ENCODE measurements at regions not wholly inside any gene's neighbourhood (a gene's known extent, or its start where the extent isn't known, plus 50 kb on each side); places are given as distances from the start of the nearest gene placed in this dataset.

- no peak for ATAC-seq (ENCODE audit: low read depth)
- no peak overlapping the region for H3K18ac ChIP-seq (ENCODE audit: low read depth, low read length)
- H2BK120ac ChIP-seq (ENCODE audit: low read depth, low read length), result no peak overlapping the region
- H3K9ac ChIP-seq (ENCODE audit: low read depth, low read length), result no peak overlapping the region
- no peak overlapping the region for H3K4me2 ChIP-seq (ENCODE audit: low read depth, low read length)
- H3K36me3 ChIP-seq (ENCODE audit: control insufficient read depth, insufficient read depth, low read length), result no peaks in the 10 kb centered on the region
- intact Hi-C loops (cut with micrococcal nuclease) (no loop called here), in situ Hi-C loops (cut with MboI; ENCODE audit: low sequenced_read_pairs) (no loop called here), dilution Hi-C loops (cut with HindIII; ENCODE audit: low sequenced_read_pairs, unreplicated experiment) (no loop called here)
- peaks cover 3% of the 10 kb centered on the region for H3K9me1 ChIP-seq (ENCODE audit: insufficient read depth, low read length)
- H2AFZ ChIP-seq (replicated peaks; ENCODE audit: low read length, poor library complexity), result no peak overlapping the region
- no peak overlapping the region for H2BK20ac ChIP-seq (ENCODE audit: low read depth, low read length)
- BruUV-seq (replicated peaks), result no TSS peak
- H3K4me3 ChIP-seq (ENCODE audit: insufficient read depth, low read depth, low read length), result no peak overlapping the region
- no CpG with 5 or more reads among the region's 6 CpGs for WGBS, 2 experiments (ENCODE audit: extremely low coverage in 2 of 2, insufficient read length in 1 of 2)
- H2BK5ac ChIP-seq (ENCODE audit: low read depth, low read length, poor library complexity, severe bottlenecking), result no peak overlapping the region
- DNase-seq, result no peak
- peaks cover 6% of the 10 kb centered on the region for H3K4me1 ChIP-seq (ENCODE audit: control insufficient read depth, insufficient read depth, low read length)
- H2AK5ac ChIP-seq (ENCODE audit: low read depth, low read length), result no peak overlapping the region; the same call in 1 of the 2 replicates
- no peak overlapping the region for H2AK9ac ChIP-seq (replicated peaks; ENCODE audit: low read depth, low read length, poor library complexity)
- H4K8ac ChIP-seq (ENCODE audit: low read depth in 2 of 2, low read length in 2 of 2), result no peak overlapping the region
- no peaks in the 10 kb centered on the region for H3K9me3 ChIP-seq (ENCODE audit: control insufficient read depth, insufficient read depth, low read length)
- H3K14ac ChIP-seq (replicated peaks; ENCODE audit: low read depth, low read length), result 0 out of 2 replicates have a peak overlapping the region, but pooled peaks have one; percentile 37
- no peaks in the 10 kb centered on the region for H3K27me3 ChIP-seq (ENCODE audit: control insufficient read depth, insufficient read depth, low read length)
- no peaks in the 10 kb centered on the region for H3K79me1 ChIP-seq (ENCODE audit: low read depth in 1 of 2, low read length in 2 of 2)
- no peak overlapping the region for H4K5ac ChIP-seq (ENCODE audit: low read depth, low read length)
- no peak overlapping the region for H3K56ac ChIP-seq (ENCODE audit: extremely low read depth, insufficient read depth, low read length)
- CTCF ChIA-PET, result interaction anchor here (1.0 kb wide), 1 partner anchor 9 kb away, joined by 4 read pairs; no protein-coding TSS in a partner anchor
- no peak overlapping the region for H3K27ac ChIP-seq (ENCODE audit: insufficient read depth, low read length)
- no peak overlapping the region for H3K23ac ChIP-seq (ENCODE audit: low read depth, low read length)
- no peak overlapping the region for H2BK15ac ChIP-seq (ENCODE audit: low read depth, low read length)
- no peak overlapping the region for H3K4ac ChIP-seq (ENCODE audit: low read depth, low read length)
- H4K91ac ChIP-seq (ENCODE audit: insufficient read depth, low read depth, low read length), result no peak overlapping the region
- POLR2A ChIA-PET (ENCODE audit: unreplicated experiment), result no interaction called here
- no peaks in the 10 kb centered on the region for H4K20me1 ChIP-seq (ENCODE audit: insufficient read depth, low read length)
- TF ChIP-seq CTCF (conservative IDR thresholded peaks at IDR 0.05; ENCODE audit: low read depth, low read length), result no peak
- 0 out of 2 replicates have a peak, but pooled peaks have one; percentile 34 for TF ChIP-seq NFE2L2 (IDR thresholded peaks at IDR 0.05; ENCODE audit: low read depth, low read length)
- TF ChIP-seq SMC3 (IDR thresholded peaks at IDR 0.05; ENCODE audit: low read depth, low read length), result no peak
- TF ChIP-seq USF2 (IDR thresholded peaks at IDR 0.05; ENCODE audit: low read depth, low read length), result no peak
Measured at GRCh38 chr6:137816133-137816579, 50.9 kb upstream of the TNFAIP3 start.
